Transverse colon (tissue), 4 donors: ENCODE measurements at regions not wholly inside any gene's neighbourhood (a gene's known extent, or its start where the extent isn't known, plus 50 kb on each side); places are given as distances from the start of the nearest gene placed in this dataset.

ENCODE experiments used
- DNase-seq: peaks from one replicate; pipeline ENCODE4 v3.0.0-alpha.2; 2019
- H3K27ac ChIP-seq, 4 donors: fragments of 200-600 bp; sonication (generic); 2 replicates each; pipeline ENCODE4 v1.5.1; 2016 to 2018; ENCODE audit warnings: inconsistent platforms in 4 of 4
- H3K27me3 ChIP-seq: fragments of 200-600 bp; sonication (generic); 2 replicates; pipeline ENCODE4 v1.5.1; 2017; ENCODE audit warnings: inconsistent platforms
- H3K36me3 ChIP-seq, 4 donors: fragments of 200-600 bp; sonication (generic); 2 replicates each; pipeline ENCODE4 v1.5.1; 2017 to 2019; ENCODE audit warnings: inconsistent platforms in 4 of 4
- H3K4me1 ChIP-seq, 4 donors: fragments of 200-600 bp; sonication (generic); 2 replicates each; pipeline ENCODE4 v1.5.1; 2017 to 2020; ENCODE audit warnings: inconsistent platforms in 4 of 4
- H3K4me3 ChIP-seq, 4 donors: fragments of 200-600 bp; sonication (generic); 1 replicate in 1 of 4; 2 replicates in 3 of 4; pipeline versions ENCODE4 v1.5.1 to v1.6.1; 2017 to 2019; ENCODE audit warnings: inconsistent platforms in 4 of 4
- H3K9me3 ChIP-seq, 2 donors: fragments of 200-600 bp; sonication (generic); 2 replicates each; pipeline ENCODE4 v1.5.1; 2017 to 2019; ENCODE audit warnings: inconsistent platforms in 2 of 2
- EP300 ChIP-seq: sonication (generic); formaldehyde crosslinking; IDR thresholded peaks from one replicate; pipeline ENCODE4 v1.6.1; 2017; ENCODE audit warnings: antibody characterized with exemption, low read depth
- POLR2A ChIP-seq: fragments of 450-650 bp; IDR thresholded peaks from one replicate; pipeline ENCODE4 v1.6.1; 2016; ENCODE audit warnings: antibody characterized with exemption, mild to moderate bottlenecking, moderate library complexity
- POLR2AphosphoS5 ChIP-seq, 3 donors: sonication (generic); formaldehyde crosslinking; IDR thresholded peaks; one replicate each; pipeline ENCODE4 v1.6.1; 2016; ENCODE audit warnings: antibody characterized with exemption in 3 of 3
- WGBS, 2 donors: methylation state at CpG; one replicate each; pipeline ENCODE4 v1.1.5; 2018; ENCODE audit warnings: low coverage in 1 of 2; 5-methylcytosine and 5-hydroxymethylcytosine counted together
- in situ Hi-C, 4 donors: fragments of 200-750 bp; cut with MboI; loops; one replicate each; pipeline versions ENCODE4 v1.15.0 to v1.15.1; 2017; ENCODE audit warnings: low sequenced_read_pairs in 3 of 4, low pct_ligation_motif_present in 1 of 4, low pct_unique_long_range_greater_than_20kb in 1 of 4
- intact Hi-C: fragments of 100-400 bp; cut with DNase I; formaldehyde crosslinking; loops from one replicate; pipeline ENCODE4 v1.15.1; 2023; ENCODE audit warnings: low total_unique reads
- TF ChIP-seq, protein P1 (sequence below), 5 experiments: fragments of 200-600 bp in 3 of 5; fragments of 450-650 bp in 2 of 5; sonication (generic) in 3 of 5; IDR thresholded peaks; 1 replicate in 2 of 5; 2 replicates in 3 of 5; pipeline ENCODE4 v1.5.1; 2016 to 2017; ENCODE audit warnings: antibody characterized with exemption in 5 of 5, inconsistent platforms in 3 of 5, mild to moderate bottlenecking in 2 of 5, moderate library complexity in 1 of 5

DNA sequence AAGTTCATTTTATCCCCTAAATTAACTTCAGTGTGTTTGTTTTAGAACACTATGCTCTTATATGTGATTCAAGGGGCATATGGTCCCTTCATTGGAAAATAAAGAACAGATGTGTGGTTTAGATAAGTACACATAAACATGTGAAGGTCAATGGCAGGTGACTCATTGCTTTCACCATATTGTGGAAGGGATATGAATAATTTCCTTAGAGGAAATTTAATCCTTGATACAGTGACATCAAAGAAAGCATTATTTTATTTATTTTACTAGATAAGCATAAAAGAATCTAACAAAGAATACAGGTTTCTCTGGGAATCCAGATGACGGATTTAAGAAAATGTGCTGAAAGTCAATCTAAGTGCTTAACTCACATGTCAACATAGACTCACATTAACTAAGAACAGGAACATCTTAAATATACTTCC, 373.5 kb downstream of the KCTD12 start:
- H3K4me1 ChIP-seq = no peaks in the 10 kb centered on the region
- H3K9me3 ChIP-seq = no peaks in the 10 kb centered on the region
- no peak overlapping the region for H3K27ac ChIP-seq
- H3K27me3 ChIP-seq = no peaks in the 10 kb centered on the region
- in situ Hi-C loops = no loop called here
- H3K4me3 ChIP-seq = no peak overlapping the region
- intact Hi-C loops = no loop called here
- TF ChIP-seq POLR2A (no peak), EP300 (no peak), POLR2AphosphoS5 (IDR thresholded peaks at IDR 0.05) (no peak)
- TF ChIP-seq, protein P1, sequence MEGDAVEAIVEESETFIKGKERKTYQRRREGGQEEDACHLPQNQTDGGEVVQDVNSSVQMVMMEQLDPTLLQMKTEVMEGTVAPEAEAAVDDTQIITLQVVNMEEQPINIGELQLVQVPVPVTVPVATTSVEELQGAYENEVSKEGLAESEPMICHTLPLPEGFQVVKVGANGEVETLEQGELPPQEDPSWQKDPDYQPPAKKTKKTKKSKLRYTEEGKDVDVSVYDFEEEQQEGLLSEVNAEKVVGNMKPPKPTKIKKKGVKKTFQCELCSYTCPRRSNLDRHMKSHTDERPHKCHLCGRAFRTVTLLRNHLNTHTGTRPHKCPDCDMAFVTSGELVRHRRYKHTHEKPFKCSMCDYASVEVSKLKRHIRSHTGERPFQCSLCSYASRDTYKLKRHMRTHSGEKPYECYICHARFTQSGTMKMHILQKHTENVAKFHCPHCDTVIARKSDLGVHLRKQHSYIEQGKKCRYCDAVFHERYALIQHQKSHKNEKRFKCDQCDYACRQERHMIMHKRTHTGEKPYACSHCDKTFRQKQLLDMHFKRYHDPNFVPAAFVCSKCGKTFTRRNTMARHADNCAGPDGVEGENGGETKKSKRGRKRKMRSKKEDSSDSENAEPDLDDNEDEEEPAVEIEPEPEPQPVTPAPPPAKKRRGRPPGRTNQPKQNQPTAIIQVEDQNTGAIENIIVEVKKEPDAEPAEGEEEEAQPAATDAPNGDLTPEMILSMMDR (IDR thresholded peaks at IDR 0.05) = no peak
- DNase-seq = no peak
- WGBS, 2 donors = 50 to 56% methylated on average over 1 of the region's 1 CpG
- no peaks in the 10 kb centered on the region for H3K36me3 ChIP-seq

DNA sequence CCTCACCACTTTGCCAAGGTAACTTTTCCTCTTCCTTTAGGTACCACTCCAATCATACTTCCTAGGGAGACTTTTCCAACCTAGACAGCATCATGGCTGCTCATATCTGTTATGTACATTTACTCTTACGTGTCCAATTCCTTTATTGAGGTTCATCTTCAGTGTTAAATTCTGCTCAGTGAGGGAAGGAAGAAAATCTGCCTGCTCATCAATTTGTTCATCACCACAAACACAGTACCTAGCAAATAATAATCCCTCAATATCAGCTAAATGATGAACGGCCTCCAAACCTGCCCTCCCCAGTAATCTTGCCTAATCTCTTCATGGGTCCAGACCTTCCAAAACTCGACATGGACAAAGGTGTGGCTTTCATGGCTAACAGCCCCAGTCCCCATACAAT, 380.8 kb downstream of the KCTD12 start:
- WGBS, 2 donors = 61 to 62% methylated on average over 3 of the region's 3 CpGs
- Histone ChIP-seq H3K27ac (no peak overlapping the region), H3K4me1 (no peaks in the 10 kb centered on the region), H3K4me3 (no peak overlapping the region), H3K9me3 (no peaks in the 10 kb centered on the region), H3K27me3 (no peaks in the 10 kb centered on the region), H3K36me3 (no peaks in the 10 kb centered on the region)
- in situ Hi-C loops (no loop called here), intact Hi-C loops (no loop called here)
- no peak for TF ChIP-seq EP300
- no peak for TF ChIP-seq POLR2A
- TF ChIP-seq POLR2AphosphoS5 (IDR thresholded peaks at IDR 0.05) = no peak
- TF ChIP-seq, protein P1 (IDR thresholded peaks at IDR 0.05) = no peak
- no peak for DNase-seq

DNA sequence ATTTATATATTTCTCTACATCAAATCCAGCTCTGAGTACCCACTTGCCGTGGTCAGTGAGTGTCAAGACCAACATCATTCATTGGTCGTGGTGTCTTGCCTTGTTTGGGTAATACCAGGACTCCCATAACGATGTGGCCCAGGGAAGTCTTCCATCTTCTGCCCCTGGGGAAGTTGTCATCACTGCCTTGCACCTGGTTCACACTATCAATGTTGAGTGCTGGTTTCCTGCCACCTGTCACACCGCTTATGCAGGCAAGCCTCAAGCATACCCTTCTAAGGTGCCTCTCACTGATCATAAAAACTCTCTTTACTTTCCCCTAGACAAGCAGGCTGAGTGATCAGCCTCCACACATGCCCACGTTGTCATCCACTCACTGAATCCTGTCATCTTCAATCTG, 382.4 kb downstream of the KCTD12 start:
- no peak for TF ChIP-seq POLR2A
- TF ChIP-seq POLR2AphosphoS5 (IDR thresholded peaks at IDR 0.05) = no peak
- no peak for TF ChIP-seq EP300
- TF ChIP-seq, protein P1 (IDR thresholded peaks at IDR 0.05) = no peak
- Histone ChIP-seq H3K27me3 (no peaks in the 10 kb centered on the region), H3K9me3 (no peaks in the 10 kb centered on the region), H3K4me1 (no peaks in the 10 kb centered on the region), H3K4me3 (no peak overlapping the region), H3K27ac (no peak overlapping the region), H3K36me3 (no peaks in the 10 kb centered on the region)
- DNase-seq = no peak
- WGBS, 2 donors = 25 to 55% methylated on average over 1 to 5 of the region's 5 CpGs
- intact Hi-C loops (no loop called here), in situ Hi-C loops (no loop called here)

DNA sequence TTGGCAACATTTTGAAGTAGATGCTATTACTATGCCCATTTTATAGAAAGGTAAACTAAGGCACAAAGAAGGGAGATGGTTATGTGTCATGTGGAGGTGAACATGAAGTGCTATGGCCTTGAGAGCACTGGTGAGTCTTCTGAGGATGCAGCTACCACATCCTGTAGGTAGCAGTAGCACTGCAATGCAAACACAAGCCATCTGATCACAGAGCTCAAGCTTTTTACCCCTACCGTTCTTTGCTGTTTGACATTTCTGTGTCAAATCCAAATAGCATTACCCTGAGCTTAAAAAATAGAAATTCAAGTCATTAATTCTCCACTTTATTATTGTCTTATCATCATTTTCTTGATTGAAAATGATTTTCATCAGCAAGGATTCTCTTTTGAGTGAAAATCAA, 382.9 kb downstream of the KCTD12 start:
- Histone ChIP-seq H3K4me3 (no peak overlapping the region), H3K4me1 (no peaks in the 10 kb centered on the region), H3K27ac (no peak overlapping the region), H3K27me3 (no peaks in the 10 kb centered on the region), H3K36me3 (no peaks in the 10 kb centered on the region), H3K9me3 (no peaks in the 10 kb centered on the region)
- intact Hi-C loops = no loop called here
- no peak for TF ChIP-seq POLR2A
- no peak for TF ChIP-seq POLR2AphosphoS5 (IDR thresholded peaks at IDR 0.05)
- TF ChIP-seq, protein P1 (IDR thresholded peaks at IDR 0.05) = no peak
- TF ChIP-seq EP300 = no peak
- WGBS, 2 donors = 60 to 73% methylated on average over 1 of the region's 1 CpG
- no peak for DNase-seq
- in situ Hi-C loops = no loop called here
